ENCODE measurements at regions not wholly inside any gene's neighbourhood (a gene's known extent, or its start where the extent isn't known, plus 50 kb on each side); places are given as distances from the start of the nearest gene placed in this dataset.

DNA sequence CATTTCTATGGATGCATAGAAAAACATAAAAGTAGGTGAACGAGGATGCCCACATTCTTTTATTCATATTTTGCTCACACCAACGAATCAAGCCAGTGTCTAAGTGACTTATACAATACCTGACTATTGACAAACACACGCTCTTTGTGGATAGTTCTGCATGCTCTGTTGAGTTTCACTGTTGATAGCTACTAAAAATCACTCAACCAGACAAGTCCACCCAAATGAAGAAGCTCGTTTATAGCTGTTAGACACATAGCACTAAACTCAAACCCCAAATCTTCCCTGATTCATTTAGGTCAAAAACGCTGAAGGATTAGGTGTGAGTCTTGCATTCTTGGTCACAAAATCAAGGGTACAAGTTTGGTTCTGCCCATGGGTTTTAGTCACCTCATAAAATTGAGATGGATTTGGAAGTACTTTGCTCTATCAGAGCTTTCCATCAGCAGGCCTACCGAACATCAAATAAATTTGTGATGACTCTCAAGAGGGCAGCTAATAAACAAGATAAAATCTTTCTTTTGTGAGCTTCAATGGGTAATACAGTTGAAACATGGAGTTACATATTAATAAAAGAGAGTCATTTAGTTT lies 92.7 kb upstream of the ETAA1 start:
- Mint-ChIP-seq H3K4me3 (no peak overlapping the region), H3K4me1 (peaks cover 18% of the 10 kb centered on the region), H3K9me3 (peaks cover 15% of the 10 kb centered on the region), H3K27ac (no peak overlapping the region), H3K27me3 (ENCODE audit: low read depth, poor library complexity) (no peaks in the 10 kb centered on the region), H3K36me3 (ENCODE audit: low read depth) (peaks cover 5% of the 10 kb centered on the region)
- no peak for DNase-seq
- TF ChIP-seq, protein P1, sequence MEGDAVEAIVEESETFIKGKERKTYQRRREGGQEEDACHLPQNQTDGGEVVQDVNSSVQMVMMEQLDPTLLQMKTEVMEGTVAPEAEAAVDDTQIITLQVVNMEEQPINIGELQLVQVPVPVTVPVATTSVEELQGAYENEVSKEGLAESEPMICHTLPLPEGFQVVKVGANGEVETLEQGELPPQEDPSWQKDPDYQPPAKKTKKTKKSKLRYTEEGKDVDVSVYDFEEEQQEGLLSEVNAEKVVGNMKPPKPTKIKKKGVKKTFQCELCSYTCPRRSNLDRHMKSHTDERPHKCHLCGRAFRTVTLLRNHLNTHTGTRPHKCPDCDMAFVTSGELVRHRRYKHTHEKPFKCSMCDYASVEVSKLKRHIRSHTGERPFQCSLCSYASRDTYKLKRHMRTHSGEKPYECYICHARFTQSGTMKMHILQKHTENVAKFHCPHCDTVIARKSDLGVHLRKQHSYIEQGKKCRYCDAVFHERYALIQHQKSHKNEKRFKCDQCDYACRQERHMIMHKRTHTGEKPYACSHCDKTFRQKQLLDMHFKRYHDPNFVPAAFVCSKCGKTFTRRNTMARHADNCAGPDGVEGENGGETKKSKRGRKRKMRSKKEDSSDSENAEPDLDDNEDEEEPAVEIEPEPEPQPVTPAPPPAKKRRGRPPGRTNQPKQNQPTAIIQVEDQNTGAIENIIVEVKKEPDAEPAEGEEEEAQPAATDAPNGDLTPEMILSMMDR (IDR thresholded peaks at IDR 0.05): no peak

DNA sequence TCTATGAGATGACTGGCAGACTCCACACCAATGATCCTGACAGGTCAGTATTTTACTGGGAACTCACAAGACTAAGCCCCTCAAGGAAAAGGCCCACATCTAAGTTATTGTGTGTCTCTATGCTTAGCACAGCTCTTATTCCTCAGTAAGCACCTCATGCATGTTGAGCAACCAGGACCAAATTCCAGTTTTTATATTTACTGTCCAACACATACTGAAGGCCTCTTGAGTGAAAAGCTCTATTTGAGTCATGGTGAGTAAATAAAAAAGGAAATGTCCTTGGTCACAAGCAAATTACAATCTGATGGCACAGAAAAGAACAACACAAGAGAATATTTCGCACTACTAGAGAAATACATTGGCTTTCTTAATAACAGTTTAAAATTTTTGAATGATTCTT lies 87.9 kb upstream of the ETAA1 start:
- Mint-ChIP-seq H3K4me3 (no peak overlapping the region), H3K9me3 (peaks cover 15% of the 10 kb centered on the region), H3K27me3 (ENCODE audit: low read depth, poor library complexity) (no peaks in the 10 kb centered on the region), H3K27ac (no peak overlapping the region), H3K36me3 (ENCODE audit: low read depth) (peaks cover 5% of the 10 kb centered on the region), H3K4me1 (peaks cover 12% of the 10 kb centered on the region)
- TF ChIP-seq, protein P1 (IDR thresholded peaks at IDR 0.05): no peak
- no peak for DNase-seq

DNA sequence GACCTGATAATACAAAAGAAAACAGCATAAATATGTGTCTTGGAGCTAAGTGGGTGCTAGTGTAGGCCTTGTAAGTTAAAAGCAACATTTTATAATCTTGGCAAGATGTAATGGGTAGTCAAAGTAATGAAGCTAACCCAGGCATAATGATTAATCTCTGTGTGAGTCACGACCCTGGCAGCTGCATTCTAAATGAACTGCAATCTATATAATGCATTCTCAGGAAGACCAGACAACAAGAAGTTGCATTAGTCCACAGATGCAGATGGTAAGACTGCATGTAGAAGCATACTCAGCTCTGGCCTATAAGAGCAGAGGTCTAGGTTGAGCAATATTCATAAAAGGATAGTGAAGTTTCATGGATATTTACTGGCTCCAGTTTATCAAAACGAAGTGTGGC lies 85.6 kb upstream of the ETAA1 start:
- Mint-ChIP-seq H3K27ac (no peak overlapping the region), H3K9me3 (peaks cover 9% of the 10 kb centered on the region), H3K4me1 (peaks cover 7% of the 10 kb centered on the region), H3K4me3 (no peak overlapping the region), H3K27me3 (ENCODE audit: low read depth, poor library complexity) (no peaks in the 10 kb centered on the region), H3K36me3 (ENCODE audit: low read depth) (peaks cover 1% of the 10 kb centered on the region)
- TF ChIP-seq, protein P1 (IDR thresholded peaks at IDR 0.05): no peak
- no peak for DNase-seq

DNA sequence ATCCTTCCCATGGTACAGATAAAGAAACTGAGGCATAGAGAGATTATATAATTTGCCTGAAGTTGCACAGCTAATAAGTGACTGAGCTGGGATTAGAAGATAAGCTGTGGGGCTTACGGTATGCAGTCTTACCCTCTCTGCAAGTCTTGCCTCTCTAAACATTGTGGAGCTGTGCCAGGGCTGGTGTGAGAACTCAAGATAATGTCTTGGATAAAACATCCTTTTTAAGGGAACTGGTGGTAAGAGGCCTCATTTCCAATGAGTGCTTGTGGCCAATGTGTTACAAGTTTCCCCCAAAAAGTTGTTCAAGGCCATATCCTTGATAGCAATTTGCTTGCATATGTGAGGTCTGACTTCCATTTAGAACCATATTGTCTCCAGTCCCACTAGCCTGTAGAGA lies 84.3 kb upstream of the ETAA1 start:
- TF ChIP-seq, protein P1 (IDR thresholded peaks at IDR 0.05): no peak
- Mint-ChIP-seq H3K27ac (no peak overlapping the region), H3K36me3 (ENCODE audit: low read depth) (no peaks in the 10 kb centered on the region), H3K27me3 (ENCODE audit: low read depth, poor library complexity) (no peaks in the 10 kb centered on the region), H3K4me3 (no peak overlapping the region), H3K9me3 (no peaks in the 10 kb centered on the region), H3K4me1 (peaks cover 13% of the 10 kb centered on the region)
- no peak for DNase-seq

DNA sequence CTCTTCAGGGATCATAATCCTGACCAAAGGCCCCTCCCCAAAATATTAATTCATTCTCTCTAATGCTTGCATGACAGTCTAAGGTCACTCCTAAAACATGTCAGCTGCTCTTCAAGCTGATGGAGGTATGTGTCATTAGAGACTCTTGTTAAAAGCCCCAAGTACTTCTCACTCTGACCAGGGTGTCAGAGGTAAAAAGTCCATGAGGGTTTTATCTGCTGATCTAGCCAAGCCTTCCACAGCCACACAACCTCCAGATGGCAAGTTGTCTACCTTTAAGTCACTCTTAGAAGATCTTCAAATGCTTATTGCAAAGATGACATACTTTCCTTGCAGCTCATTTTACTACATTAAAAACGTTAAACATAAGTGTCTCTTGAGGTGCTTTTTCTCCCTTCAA lies 83.6 kb upstream of the ETAA1 start:
- Mint-ChIP-seq H3K9me3 (no peaks in the 10 kb centered on the region), H3K4me1 (peaks cover 19% of the 10 kb centered on the region), H3K36me3 (ENCODE audit: low read depth) (no peaks in the 10 kb centered on the region), H3K4me3 (no peak overlapping the region), H3K27me3 (ENCODE audit: low read depth, poor library complexity) (no peaks in the 10 kb centered on the region), H3K27ac (no peak overlapping the region)
- TF ChIP-seq, protein P1 (IDR thresholded peaks at IDR 0.05): no peak
- DNase-seq: no peak

DNA sequence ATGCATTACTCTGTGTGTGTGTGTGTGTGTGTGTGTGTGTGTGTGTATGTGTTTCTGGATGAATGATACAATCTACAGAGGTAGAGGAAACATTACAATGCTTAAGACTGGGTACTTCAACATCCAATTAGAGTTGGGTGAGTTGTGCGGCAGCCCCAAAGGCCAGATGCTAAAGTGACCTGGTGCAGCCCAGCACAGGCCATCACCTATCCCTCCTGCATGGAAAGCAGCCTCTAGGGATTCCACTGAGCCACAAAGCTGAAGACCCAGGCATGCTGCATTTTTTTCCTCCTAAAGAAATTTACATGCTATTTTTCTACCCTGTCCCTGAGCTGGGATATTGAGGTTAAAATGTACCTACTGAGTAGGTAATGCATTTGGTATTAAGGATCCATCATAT lies 79.1 kb upstream of the ETAA1 start:
- Mint-ChIP-seq H3K4me3 (no peak overlapping the region), H3K9me3 (no peaks in the 10 kb centered on the region), H3K36me3 (ENCODE audit: low read depth) (no peaks in the 10 kb centered on the region), H3K4me1 (peaks cover 59% of the 10 kb centered on the region), H3K27me3 (ENCODE audit: low read depth, poor library complexity) (no peaks in the 10 kb centered on the region), H3K27ac (no peak overlapping the region)
- TF ChIP-seq, protein P1 (IDR thresholded peaks at IDR 0.05): no peak
- DNase-seq: no peak

All from nephron progenitor cell (in vitro differentiated cells).